GM12891 (cell line): ENCODE measurements at regions not wholly inside any gene's neighbourhood (a gene's known extent, or its start where the extent isn't known, plus 50 kb on each side); places are given as distances from the start of the nearest gene placed in this dataset.

Experiments
- POLR2A ChIP-seq: IDR thresholded peaks from 2 replicates; pipeline ENCODE4 v1.6.1; 2011; ENCODE audit warnings: low read depth, low read length, control low read depth
- TAF1 ChIP-seq: IDR thresholded peaks from 2 replicates; pipeline ENCODE4 v1.6.1; 2011; ENCODE audit warnings: low read depth, low read length, control low read depth

DNA sequence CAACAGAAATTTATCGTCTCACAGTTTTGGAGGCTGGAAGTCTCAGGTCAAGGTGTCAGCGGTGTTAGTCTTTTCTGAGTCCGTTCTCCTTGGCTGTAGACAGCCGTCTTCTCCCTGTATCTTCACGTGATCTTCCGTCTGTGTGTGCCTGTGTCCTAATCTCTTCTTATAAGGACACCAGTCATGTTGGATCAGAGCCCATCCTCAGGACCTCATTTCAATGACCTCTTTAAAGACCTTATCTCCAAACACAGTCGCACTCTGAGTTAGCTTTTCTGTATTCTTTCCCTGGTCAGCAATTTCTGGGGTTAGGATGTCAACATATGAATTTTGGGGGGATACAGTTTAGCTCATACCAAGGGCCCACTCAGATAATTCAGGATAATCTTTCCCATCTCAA is 247.7 kb downstream of the PRDM2 start:
- TF ChIP-seq POLR2A, result no peak
- TF ChIP-seq TAF1, result no peak
